Right atrium auricular region (tissue), 2 donors: ENCODE measurements at regions not wholly inside any gene's neighbourhood (a gene's known extent, or its start where the extent isn't known, plus 50 kb on each side); places are given as distances from the start of the nearest gene placed in this dataset.

ENCODE experiments used
- DNase-seq: peaks from one replicate; pipeline ENCODE4 v3.0.0-alpha.2; 2019; ENCODE audit warnings: low spot score
- H3K27ac ChIP-seq, 2 donors: fragments of 200-600 bp; sonication (generic); 1 replicate in 1 of 2; 2 replicates in 1 of 2; pipeline ENCODE4 v1.5.1; 2016 to 2019
- H3K27me3 ChIP-seq, 2 donors: fragments of 200-600 bp; sonication (generic); one replicate each; pipeline versions ENCODE4 v1.5.1 to v1.6.0; 2017 to 2019
- H3K36me3 ChIP-seq: fragments of 200-600 bp; sonication (generic); one replicate; pipeline ENCODE4 v1.5.1; 2016
- H3K4me1 ChIP-seq, 2 donors: fragments of 200-600 bp; sonication (generic); one replicate each; pipeline versions ENCODE4 v1.5.1 to v1.6.0; 2017 to 2019
- H3K4me3 ChIP-seq, 2 donors: fragments of 200-600 bp; sonication (generic); 1 replicate in 1 of 2; 2 replicates in 1 of 2; pipeline ENCODE4 v1.5.1; 2017 to 2019; ENCODE audit warnings: mild to moderate bottlenecking in 1 of 2, moderate library complexity in 1 of 2
- H3K9me3 ChIP-seq, 2 donors: fragments of 200-600 bp; sonication (generic); one replicate each; pipeline ENCODE4 v1.5.1; 2019
- CTCF ChIP-seq, 2 donors: fragments of 200-600 bp; sonication (generic); IDR thresholded peaks; one replicate each; pipeline ENCODE4 v1.5.1; 2019; ENCODE audit warnings: antibody characterized with exemption in 2 of 2

DNA sequence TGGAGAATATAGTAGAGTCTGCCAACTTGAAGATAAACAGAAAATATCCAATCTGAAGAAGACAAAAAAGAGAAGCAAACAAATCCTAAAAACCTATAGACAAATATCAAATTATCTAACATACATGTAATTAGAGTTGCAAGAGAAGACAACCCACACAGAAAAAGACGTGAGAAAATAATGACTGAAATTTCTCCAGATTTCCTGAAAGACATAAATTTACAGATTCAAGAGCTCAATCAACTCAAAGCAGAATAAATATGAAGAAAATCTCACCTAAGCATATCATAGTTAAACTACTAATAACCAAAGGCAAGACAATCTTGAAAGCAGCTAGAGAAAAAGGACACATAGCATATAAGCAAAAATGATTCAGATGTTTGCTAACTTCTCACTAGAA, 261.2 kb upstream of the NFIA start:
- DNase-seq, result no peak
- Histone ChIP-seq H3K36me3 (no peaks in the 10 kb centered on the region), H3K27me3 (no peaks in the 10 kb centered on the region), H3K4me3 (no peak overlapping the region), H3K9me3 (no peaks in the 10 kb centered on the region), H3K27ac (no peak overlapping the region), H3K4me1 (no peaks in the 10 kb centered on the region)
- no peak for TF ChIP-seq CTCF (IDR thresholded peaks at IDR 0.05)

DNA sequence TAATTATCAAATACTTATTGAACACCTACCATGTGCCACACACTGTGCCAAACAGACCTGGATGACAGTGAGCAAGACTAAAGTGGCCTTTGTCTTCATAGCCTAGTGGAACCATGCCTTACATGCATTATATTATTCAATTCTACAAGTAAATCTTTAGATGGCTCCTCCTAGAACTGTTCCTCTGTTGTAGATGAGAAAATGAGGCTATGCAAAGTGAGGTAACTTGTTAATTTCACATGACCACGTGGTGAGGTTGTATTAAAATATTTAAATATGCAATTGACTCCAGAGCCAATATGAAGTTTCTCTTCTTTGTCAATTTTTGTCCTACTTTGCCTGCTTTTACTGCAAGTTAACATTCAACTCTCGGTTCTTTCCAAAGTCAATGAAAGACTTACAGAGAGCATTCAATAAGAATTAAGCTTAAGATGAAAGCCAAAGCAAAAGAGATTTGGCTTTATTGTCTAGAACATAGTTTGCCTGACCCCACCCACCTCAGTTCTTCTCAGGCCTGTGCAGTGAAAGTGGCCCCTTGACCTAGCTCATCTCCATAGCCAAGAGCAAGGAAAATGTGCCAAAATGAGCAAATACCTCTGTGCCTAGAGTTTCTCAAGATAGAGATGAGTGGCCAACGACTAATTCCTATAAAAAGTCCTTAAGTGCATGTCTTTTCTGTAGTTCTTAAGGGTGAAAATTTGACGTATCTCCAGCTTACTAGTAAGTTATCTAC, 263.2 kb upstream of the NFIA start:
- H3K9me3 ChIP-seq, result no peaks in the 10 kb centered on the region

GRCh38 chr1:60813071-60813470, 269.3 kb upstream of the NFIA start:
- no peaks in the 10 kb centered on the region for H3K9me3 ChIP-seq
- no peak for TF ChIP-seq CTCF (IDR thresholded peaks at IDR 0.05)
- DNase-seq, result no peak

More for the DNA sequence above, 263.2 kb upstream of the NFIA start:
- Histone ChIP-seq H3K4me3 (no peak overlapping the region), H3K36me3 (no peaks in the 10 kb centered on the region), H3K27ac (no peak overlapping the region), H3K27me3 (no peaks in the 10 kb centered on the region), H3K4me1 (peaks cover 0 to 5% of the 10 kb centered on the region in 2 donors)
- DNase-seq, result no peak
- no peak for TF ChIP-seq CTCF (IDR thresholded peaks at IDR 0.05)

GRCh38 chr1:60809204-60809980, 273.0 kb upstream of the NFIA start:
- Histone ChIP-seq H3K9me3 (peaks cover 0 to 19% of the 10 kb centered on the region in 2 donors), H3K4me3 (no peak overlapping the region), H3K27me3 (no peaks in the 10 kb centered on the region), H3K4me1 (peaks cover 0 to 8% of the 10 kb centered on the region in 2 donors), H3K27ac (no peak overlapping the region), H3K36me3 (no peaks in the 10 kb centered on the region)
- no peak for DNase-seq
- no peak for TF ChIP-seq CTCF (IDR thresholded peaks at IDR 0.05)

More at GRCh38 chr1:60813071-60813470, 269.3 kb upstream of the NFIA start:
- Histone ChIP-seq H3K4me1 (peaks cover 0 to 11% of the 10 kb centered on the region in 2 donors), H3K27me3 (no peaks in the 10 kb centered on the region), H3K36me3 (no peaks in the 10 kb centered on the region), H3K27ac (no peak overlapping the region), H3K4me3 (no peak overlapping the region)

DNA sequence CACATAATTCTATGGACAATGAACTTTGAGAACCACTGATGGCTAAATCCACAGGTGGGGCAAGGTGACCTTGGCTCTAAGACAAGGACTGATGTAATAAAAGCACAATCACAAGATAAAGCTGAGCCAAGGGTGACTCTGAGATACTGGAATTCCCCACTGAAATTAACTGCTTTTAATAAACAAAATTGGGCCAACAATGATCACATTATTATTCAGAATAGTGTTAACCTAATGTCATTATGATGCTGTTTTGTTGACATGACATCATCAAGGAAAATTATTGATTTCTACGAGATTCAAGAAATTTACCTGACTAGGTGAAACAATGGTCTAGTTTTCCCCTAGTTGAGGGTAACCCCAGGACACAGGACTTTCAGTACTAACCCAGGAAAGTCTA, 273.7 kb upstream of the NFIA start:
- Histone ChIP-seq H3K27me3 (no peaks in the 10 kb centered on the region), H3K4me1 (peaks cover 0 to under 1% of the 10 kb centered on the region in 2 donors), H3K4me3 (no peak overlapping the region)

More for the DNA sequence above, 273.7 kb upstream of the NFIA start:
- peaks cover 0 to 19% of the 10 kb centered on the region in 2 donors for H3K9me3 ChIP-seq
- no peaks in the 10 kb centered on the region for H3K36me3 ChIP-seq
- no peak for TF ChIP-seq CTCF (IDR thresholded peaks at IDR 0.05)
- no peak overlapping the region for H3K27ac ChIP-seq
- no peak for DNase-seq
